Small intestine (tissue), 7 donors: ENCODE measurements at regions not wholly inside any gene's neighbourhood (a gene's known extent, or its start where the extent isn't known, plus 50 kb on each side); places are given as distances from the start of the nearest gene placed in this dataset.

Source experiments
- DNase-seq, 2 donors: peaks; one replicate each; pipeline versions ENCODE4 v3.0.0 to v3.0.0-alpha.2; 2013
- FAIRE-seq: peaks from 2 replicates; lab custom pipeline; 2012; peaks lifted over from hg19 to GRCh38; lab: Jason Lieb, UNC
- H3K27ac ChIP-seq, 3 donors: one replicate each; pipeline ENCODE4 v1.5.1; 2013; ENCODE audit warnings: low read length in 2 of 3, mild to moderate bottlenecking in 2 of 3, control low read depth in 1 of 3, inconsistent platforms in 1 of 3, low read depth in 1 of 3, moderate library complexity in 1 of 3
- H3K27me3 ChIP-seq, 3 donors: one replicate each; pipeline ENCODE4 v1.6.1; 2013; ENCODE audit warnings: low read length in 3 of 3, inconsistent platforms in 1 of 3; ENCODE audit not compliant: control insufficient read depth in 3 of 3, insufficient read depth in 3 of 3
- H3K36me3 ChIP-seq, 3 donors: one replicate each; pipeline ENCODE4 v1.6.1; 2013; ENCODE audit warnings: low read length in 3 of 3, inconsistent platforms in 1 of 3, low read depth in 1 of 3, mild to moderate bottlenecking in 1 of 3, moderate library complexity in 1 of 3; ENCODE audit not compliant: control insufficient read depth in 3 of 3, insufficient read depth in 2 of 3
- H3K4me1 ChIP-seq, 3 donors: one replicate each; pipeline ENCODE4 v1.6.1; 2013; ENCODE audit warnings: low read length in 2 of 3, inconsistent platforms in 1 of 3, low read depth in 1 of 3, mild to moderate bottlenecking in 1 of 3, moderate library complexity in 1 of 3; ENCODE audit not compliant: control insufficient read depth in 3 of 3, insufficient read depth in 2 of 3
- H3K4me3 ChIP-seq, 3 donors: one replicate each; pipeline ENCODE4 v1.5.1; 2013; ENCODE audit warnings: low read length in 3 of 3, control low read depth in 1 of 3, inconsistent platforms in 1 of 3, low read depth in 1 of 3, mild to moderate bottlenecking in 1 of 3, moderate library complexity in 1 of 3
- H3K9me3 ChIP-seq, 2 donors: one replicate each; pipeline ENCODE4 v1.6.1; 2013; ENCODE audit warnings: low read depth in 1 of 2, low read length in 1 of 2; ENCODE audit not compliant: control insufficient read depth in 2 of 2, insufficient read depth in 1 of 2
- WGBS, 3 donors: extraction: QIAGEN DNeasy Blood & Tissue Kit; methylation state at CpG; one replicate each; pipeline ENCODE4 v1.1.7; 2013; 5-methylcytosine and 5-hydroxymethylcytosine counted together
- donor health status: healthy with polysubstance abuse.
- donor health status: control.
- donor health status: control.
- donor health status: Bipolar disorder and iron deficiency.
- donor health status: healthy.

DNA sequence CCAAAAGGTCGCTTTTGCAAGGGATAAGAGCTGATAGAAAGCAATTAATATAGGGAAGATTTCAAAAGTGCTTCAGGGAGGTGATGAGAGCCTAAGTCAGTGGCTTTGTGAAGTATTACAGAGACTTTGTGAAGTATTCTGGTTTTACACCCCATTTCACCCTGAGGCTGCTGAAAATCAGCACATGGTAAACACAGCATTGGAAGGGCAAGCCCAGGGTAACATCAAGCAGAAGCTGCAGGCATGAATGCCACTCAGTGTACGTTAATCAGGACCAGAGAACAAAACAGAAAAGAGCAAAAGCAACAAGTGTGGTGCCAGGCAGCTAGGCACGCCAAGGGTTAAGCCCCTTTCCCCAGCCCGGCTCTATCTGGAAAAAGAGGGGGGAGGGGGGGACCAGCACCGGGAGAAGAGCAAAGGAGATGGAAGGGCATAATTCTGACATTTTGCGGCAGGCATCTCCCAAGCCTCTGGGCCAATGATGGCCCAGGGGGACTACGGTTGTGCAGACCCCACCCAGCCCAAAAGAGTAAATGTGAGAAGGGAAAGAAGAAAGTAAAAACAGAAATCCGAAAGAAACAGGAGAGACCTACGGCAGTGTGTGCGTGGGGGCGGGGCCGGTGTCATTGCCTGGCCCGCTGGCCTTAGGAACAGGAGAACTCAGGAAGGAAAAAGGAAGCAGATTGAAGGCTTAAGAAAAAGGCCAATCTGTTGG lies 58.9 kb downstream of the DHRS2 start:
- Histone ChIP-seq H3K36me3 (no peaks in the 10 kb centered on the region), H3K27me3 (peaks cover 0 to 2% (median 0%) of the 10 kb centered on the region in 3 donors), H3K4me1 (peaks cover 0 to 25% (median 3%) of the 10 kb centered on the region in 3 donors), H3K27ac (no peak overlapping the region), H3K9me3 (peaks cover 0 to 5% of the 10 kb centered on the region in 2 donors), H3K4me3 (peak overlapping the region in 2 of 3 donors; percentile 20 to 26)
- FAIRE-seq (no peak), DNase-seq (peak; percentile 12 to 47)
- WGBS, 3 donors = 7 to 10% (median 8%) methylated on average over 13 of the region's 13 CpGs

DNA sequence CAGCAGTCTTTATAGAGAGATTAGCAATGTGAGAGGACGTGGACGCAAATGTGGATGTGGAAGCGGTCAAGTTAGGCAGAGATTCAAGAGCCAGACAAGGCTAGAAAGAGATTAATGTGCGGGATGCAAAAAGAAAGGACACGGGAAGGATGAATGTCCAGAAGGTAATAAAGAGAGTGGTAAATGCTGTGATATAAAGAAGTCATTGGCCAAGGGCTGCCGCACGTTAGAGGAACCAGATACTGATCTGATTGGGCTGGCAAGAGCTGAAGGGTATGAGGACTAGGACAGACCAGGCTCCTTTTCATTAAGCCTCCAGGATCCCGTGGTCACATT lies 59.5 kb downstream of the DHRS2 start:
- no peak for DNase-seq
- Histone ChIP-seq H3K27me3 (peaks cover 0 to 2% (median 0%) of the 10 kb centered on the region in 3 donors), H3K27ac (no peak overlapping the region), H3K4me3 (peak overlapping the region in 1 of 3 donors; percentile 26), H3K9me3 (no peaks in the 10 kb centered on the region), H3K36me3 (no peaks in the 10 kb centered on the region), H3K4me1 (peaks cover 0 to 25% (median 3%) of the 10 kb centered on the region in 3 donors)
- FAIRE-seq = no peak
- WGBS, 3 donors = 12 to 29% (median 14%) methylated on average over 8 of the region's 8 CpGs

DNA sequence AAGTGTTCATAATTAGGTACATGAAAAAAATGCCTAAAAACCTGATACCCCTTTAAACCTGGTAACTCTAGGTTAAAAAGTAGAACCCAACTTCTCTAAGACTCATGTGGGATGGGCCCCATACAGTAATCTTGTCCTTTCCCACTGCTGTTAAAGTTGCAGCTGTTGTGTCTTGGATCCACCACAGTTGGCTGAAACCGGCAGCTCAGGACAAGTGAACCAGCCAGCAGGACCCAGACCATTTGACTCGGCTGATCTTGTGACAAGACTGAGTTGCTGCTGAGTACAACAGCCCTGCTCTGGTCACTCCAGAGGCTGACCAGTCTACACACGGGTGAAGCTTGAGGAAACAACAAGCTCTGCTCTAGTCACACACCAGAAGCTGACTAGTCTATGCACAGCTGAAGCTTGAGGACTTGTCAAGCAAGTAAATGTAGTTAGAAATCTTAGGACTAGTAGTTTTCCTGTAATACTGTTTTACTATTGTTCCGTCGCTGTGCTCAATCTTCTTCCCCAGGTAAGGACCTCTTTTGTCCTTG lies 60.6 kb downstream of the DHRS2 start:
- FAIRE-seq (no peak), DNase-seq (no peak)
- H3K4me1 ChIP-seq = peaks cover 0 to 25% (median 3%) of the 10 kb centered on the region in 3 donors
- WGBS, 3 donors = 83 to 92% (median 85%) methylated on average over 5 of the region's 5 CpGs
- no peaks in the 10 kb centered on the region for H3K36me3 ChIP-seq
- H3K27me3 ChIP-seq = peaks cover 0 to 2% (median 0%) of the 10 kb centered on the region in 3 donors
- H3K9me3 ChIP-seq = peaks cover 0 to 6% of the 10 kb centered on the region in 2 donors
- no peak overlapping the region for H3K4me3 ChIP-seq
- no peak overlapping the region for H3K27ac ChIP-seq

DNA sequence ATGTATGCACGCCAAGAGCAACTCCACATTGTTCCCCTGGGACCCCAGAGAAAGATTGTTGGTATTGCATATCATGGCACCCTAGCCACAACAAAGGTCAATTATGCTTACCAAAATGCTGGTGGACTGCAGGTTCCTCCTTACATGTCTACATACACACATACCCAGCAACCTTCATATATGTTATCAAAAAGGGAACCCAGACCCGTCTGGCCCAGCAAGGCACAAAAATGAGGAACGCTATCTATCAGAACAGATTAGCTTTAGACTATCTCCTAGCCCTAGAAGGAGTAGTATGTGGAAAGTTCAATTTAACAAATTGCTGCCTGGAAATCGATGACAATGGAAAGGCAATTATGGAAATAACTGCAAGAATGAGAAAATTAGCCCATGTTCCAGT lies 61.5 kb downstream of the DHRS2 start:
- DNase-seq = no peak
- Histone ChIP-seq H3K27ac (no peak overlapping the region), H3K36me3 (no peaks in the 10 kb centered on the region), H3K27me3 (peaks cover 0 to 2% (median 0%) of the 10 kb centered on the region in 3 donors), H3K9me3 (peaks cover 0 to 6% of the 10 kb centered on the region in 2 donors), H3K4me1 (peaks cover 0 to 23% (median 3%) of the 10 kb centered on the region in 3 donors), H3K4me3 (no peak overlapping the region)
- WGBS, 3 donors = 76 to 87% (median 85%) methylated on average over 4 of the region's 4 CpGs
- FAIRE-seq = no peak

GRCh38 chr14:23702656-23703426 lies 66.7 kb downstream of the DHRS2 start:
- Histone ChIP-seq H3K4me3 (no peak overlapping the region), H3K36me3 (no peaks in the 10 kb centered on the region), H3K27me3 (no peaks in the 10 kb centered on the region), H3K27ac (no peak overlapping the region), H3K9me3 (peaks cover 0 to 34% of the 10 kb centered on the region in 2 donors), H3K4me1 (no peaks in the 10 kb centered on the region)
- WGBS, 3 donors = 58 to 84% (median 70%) methylated on average over 2 of the region's 2 CpGs
- DNase-seq = no peak
- FAIRE-seq = no peak

DNA sequence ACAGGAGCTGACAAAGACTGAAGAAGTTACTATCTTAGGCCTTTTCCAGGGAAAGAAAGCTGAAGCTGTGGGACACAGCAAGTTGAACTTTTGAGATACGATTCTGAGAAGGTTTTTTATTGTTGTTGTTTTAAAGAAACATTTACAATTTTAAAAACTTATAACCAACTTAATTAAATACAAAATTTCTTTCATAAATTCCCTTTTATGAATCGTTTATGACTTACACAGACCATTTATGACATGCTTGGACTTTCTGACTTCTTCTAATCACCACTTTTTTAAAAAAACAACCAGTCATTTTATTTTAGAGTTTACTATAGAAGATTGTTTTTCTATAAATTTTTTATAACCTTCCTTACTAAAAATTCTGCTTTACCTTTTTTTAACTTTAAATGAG lies 68.7 kb downstream of the DHRS2 start:
- no peaks in the 10 kb centered on the region for H3K36me3 ChIP-seq
- FAIRE-seq (no peak), DNase-seq (no peak)
- H3K27ac ChIP-seq = no peak overlapping the region
- H3K9me3 ChIP-seq = peaks cover 0 to 35% of the 10 kb centered on the region in 2 donors
- no peaks in the 10 kb centered on the region for H3K4me1 ChIP-seq
- H3K4me3 ChIP-seq = no peak overlapping the region
- 46 to 53% (median 49%) methylated on average over 2 of the region's 2 CpGs for WGBS, 3 donors
- H3K27me3 ChIP-seq = no peaks in the 10 kb centered on the region

DNA sequence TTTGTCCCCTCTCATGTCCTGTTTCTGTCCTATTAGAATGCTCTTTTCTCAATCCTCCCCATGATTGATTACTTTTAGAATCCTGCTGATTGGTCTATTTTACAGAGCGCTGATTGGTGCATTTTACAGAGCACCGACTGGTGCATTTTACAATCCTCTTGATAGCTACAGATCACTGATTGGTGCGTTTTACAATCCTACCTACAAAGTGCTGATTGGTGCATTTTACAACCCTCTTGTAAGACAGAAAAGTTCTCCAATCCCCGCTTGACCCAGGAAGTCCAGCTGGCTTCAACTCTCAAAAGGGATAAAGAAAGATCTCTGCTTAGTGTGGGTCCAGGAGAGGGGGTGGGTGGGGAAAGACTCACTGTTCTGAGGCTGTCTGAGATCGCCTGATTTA lies 71.3 kb downstream of the DHRS2 start:
- DNase-seq (no peak), FAIRE-seq (no peak)
- no peaks in the 10 kb centered on the region for H3K36me3 ChIP-seq
- no peak overlapping the region for H3K4me3 ChIP-seq
- H3K9me3 ChIP-seq = peaks cover 0 to 28% of the 10 kb centered on the region in 2 donors
- no peaks in the 10 kb centered on the region for H3K4me1 ChIP-seq
- no peak overlapping the region for H3K27ac ChIP-seq
- WGBS, 3 donors = 80 to 84% (median 81%) methylated on average over 5 of the region's 5 CpGs
- no peaks in the 10 kb centered on the region for H3K27me3 ChIP-seq

GRCh38 chr14:23708343-23708742 lies 72.2 kb downstream of the DHRS2 start:
- Histone ChIP-seq H3K4me1 (no peaks in the 10 kb centered on the region), H3K27ac (no peak overlapping the region), H3K36me3 (no peaks in the 10 kb centered on the region), H3K4me3 (no peak overlapping the region), H3K9me3 (peaks cover 0 to 28% of the 10 kb centered on the region in 2 donors), H3K27me3 (no peaks in the 10 kb centered on the region)
- FAIRE-seq (no peak), DNase-seq (no peak)
- WGBS, 3 donors = 40 to 73% (median 59%) methylated on average over 4 of the region's 4 CpGs
